Loucy (cell line): ENCODE measurements at regions not wholly inside any gene's neighbourhood (a gene's known extent, or its start where the extent isn't known, plus 50 kb on each side); places are given as distances from the start of the nearest gene placed in this dataset.

Source experiments
- H2AFZ ChIP-seq: fragments of 200-600 bp; sonication (generic); 2 replicates; pipeline ENCODE4 v1.6.0; 2016; ENCODE audit warnings: antibody characterized with exemption, mild to moderate bottlenecking, low read length, moderate library complexity
- H3F3A ChIP-seq: fragments of 200-600 bp; 2 replicates; pipeline ENCODE4 v1.6.0; 2016; ENCODE audit warnings: antibody characterized with exemption, low read depth, mild to moderate bottlenecking
- H3K27me3 ChIP-seq: fragments of 200-600 bp; sonication (generic); 2 replicates; pipeline ENCODE4 v1.6.1; 2014; ENCODE audit warnings: low read length, mild to moderate bottlenecking; ENCODE audit not compliant: insufficient read depth, poor library complexity, severe bottlenecking
- H3K36me3 ChIP-seq: fragments of 200-600 bp; sonication (generic); 2 replicates; pipeline ENCODE4 v1.6.1; 2016; ENCODE audit warnings: low read length; ENCODE audit not compliant: insufficient read depth
- H3K4me1 ChIP-seq: fragments of 200-600 bp; sonication (generic); 2 replicates; pipeline ENCODE4 v1.5.1; 2014; ENCODE audit warnings: low read length, mild to moderate bottlenecking; ENCODE audit not compliant: insufficient read depth, poor library complexity, severe bottlenecking
- H3K4me2 ChIP-seq: fragments of 200-600 bp; sonication (generic); 2 replicates; pipeline ENCODE4 v1.6.0; 2014; ENCODE audit warnings: antibody characterized with exemption, low read length, low read depth, mild to moderate bottlenecking; ENCODE audit not compliant: poor library complexity, severe bottlenecking
- H3K4me3 ChIP-seq: fragments of 200-600 bp; sonication (generic); 2 replicates; pipeline ENCODE4 v1.5.1; 2014; ENCODE audit warnings: low read length, mild to moderate bottlenecking, mixed read lengths; ENCODE audit not compliant: poor library complexity, severe bottlenecking
- H3K79me2 ChIP-seq: fragments of 200-600 bp; sonication (generic); 2 replicates; pipeline ENCODE4 v1.6.1; 2014; ENCODE audit warnings: low read length; ENCODE audit not compliant: insufficient read depth
- H3K9ac ChIP-seq: fragments of 200-600 bp; sonication (generic); 2 replicates; pipeline ENCODE4 v1.6.0; 2014; ENCODE audit warnings: mild to moderate bottlenecking, low read depth, low read length, moderate library complexity; ENCODE audit not compliant: poor library complexity, severe bottlenecking
- H3K9me2 ChIP-seq: fragments of 200-600 bp; sonication (generic); replicated peaks from 2 replicates; pipeline ENCODE4 v1.6.1; 2016; ENCODE audit warnings: low read depth, low read length, mixed read lengths
- H3K9me3 ChIP-seq: fragments of 200-600 bp; sonication (generic); 2 replicates; pipeline ENCODE4 v1.6.1; 2014; ENCODE audit warnings: mild to moderate bottlenecking, antibody characterized with exemption, low read length, low read depth; ENCODE audit not compliant: insufficient read depth
- H4K20me1 ChIP-seq: fragments of 200-600 bp; sonication (generic); 2 replicates; pipeline ENCODE4 v1.6.0; 2014; ENCODE audit warnings: antibody characterized with exemption, low read length, mild to moderate bottlenecking; ENCODE audit not compliant: insufficient read depth, poor library complexity, severe bottlenecking
- EZH2phosphoT487 ChIP-seq: fragments of 200-600 bp; IDR thresholded peaks from 2 replicates; pipeline ENCODE4 v1.6.1; 2018; ENCODE audit warnings: antibody characterized with exemption, mild to moderate bottlenecking, moderate library complexity, borderline replicate concordance
- TF ChIP-seq, protein P1 (sequence below): fragments of 200-600 bp; sonication (generic); conservative IDR thresholded peaks from 2 replicates; pipeline ENCODE4 v1.5.1; 2014; ENCODE audit warnings: mild to moderate bottlenecking, antibody characterized with exemption, low read length

DNA sequence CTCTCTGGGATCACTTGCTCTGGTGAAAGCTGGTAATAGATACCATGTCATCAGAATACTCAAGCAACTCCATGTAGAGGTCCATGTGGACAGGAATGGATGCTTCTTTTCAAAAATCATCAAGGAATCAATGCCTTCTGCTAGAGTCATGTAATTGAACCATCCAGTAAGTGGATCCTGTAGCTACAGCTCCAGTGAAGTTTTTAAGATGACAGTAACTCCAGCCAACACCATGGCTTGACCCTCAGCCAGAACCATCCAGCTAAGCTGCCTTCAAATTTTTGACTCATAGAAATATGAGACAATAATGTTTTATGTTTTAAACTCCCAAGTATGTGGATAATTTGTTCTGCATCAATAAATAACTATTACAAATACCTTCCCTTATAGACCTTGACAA, 923.7 kb downstream of the EPHA3 start:
- Histone ChIP-seq H3K27me3 (no peaks in the 10 kb centered on the region), H3K79me2 (no peaks in the 10 kb centered on the region), H2AFZ (no peak overlapping the region), H3K4me3 (no peak overlapping the region), H3K4me2 (no peak overlapping the region), H4K20me1 (no peaks in the 10 kb centered on the region), H3K4me1 (no peaks in the 10 kb centered on the region), H3K9me2 (no peaks in the 10 kb centered on the region), H3F3A (no peaks in the 10 kb centered on the region), H3K9ac (no peak overlapping the region), H3K9me3 (no peaks in the 10 kb centered on the region), H3K36me3 (no peaks in the 10 kb centered on the region)
- no peak for TF ChIP-seq EZH2phosphoT487
- TF ChIP-seq, protein P1, sequence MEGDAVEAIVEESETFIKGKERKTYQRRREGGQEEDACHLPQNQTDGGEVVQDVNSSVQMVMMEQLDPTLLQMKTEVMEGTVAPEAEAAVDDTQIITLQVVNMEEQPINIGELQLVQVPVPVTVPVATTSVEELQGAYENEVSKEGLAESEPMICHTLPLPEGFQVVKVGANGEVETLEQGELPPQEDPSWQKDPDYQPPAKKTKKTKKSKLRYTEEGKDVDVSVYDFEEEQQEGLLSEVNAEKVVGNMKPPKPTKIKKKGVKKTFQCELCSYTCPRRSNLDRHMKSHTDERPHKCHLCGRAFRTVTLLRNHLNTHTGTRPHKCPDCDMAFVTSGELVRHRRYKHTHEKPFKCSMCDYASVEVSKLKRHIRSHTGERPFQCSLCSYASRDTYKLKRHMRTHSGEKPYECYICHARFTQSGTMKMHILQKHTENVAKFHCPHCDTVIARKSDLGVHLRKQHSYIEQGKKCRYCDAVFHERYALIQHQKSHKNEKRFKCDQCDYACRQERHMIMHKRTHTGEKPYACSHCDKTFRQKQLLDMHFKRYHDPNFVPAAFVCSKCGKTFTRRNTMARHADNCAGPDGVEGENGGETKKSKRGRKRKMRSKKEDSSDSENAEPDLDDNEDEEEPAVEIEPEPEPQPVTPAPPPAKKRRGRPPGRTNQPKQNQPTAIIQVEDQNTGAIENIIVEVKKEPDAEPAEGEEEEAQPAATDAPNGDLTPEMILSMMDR: no peak

DNA sequence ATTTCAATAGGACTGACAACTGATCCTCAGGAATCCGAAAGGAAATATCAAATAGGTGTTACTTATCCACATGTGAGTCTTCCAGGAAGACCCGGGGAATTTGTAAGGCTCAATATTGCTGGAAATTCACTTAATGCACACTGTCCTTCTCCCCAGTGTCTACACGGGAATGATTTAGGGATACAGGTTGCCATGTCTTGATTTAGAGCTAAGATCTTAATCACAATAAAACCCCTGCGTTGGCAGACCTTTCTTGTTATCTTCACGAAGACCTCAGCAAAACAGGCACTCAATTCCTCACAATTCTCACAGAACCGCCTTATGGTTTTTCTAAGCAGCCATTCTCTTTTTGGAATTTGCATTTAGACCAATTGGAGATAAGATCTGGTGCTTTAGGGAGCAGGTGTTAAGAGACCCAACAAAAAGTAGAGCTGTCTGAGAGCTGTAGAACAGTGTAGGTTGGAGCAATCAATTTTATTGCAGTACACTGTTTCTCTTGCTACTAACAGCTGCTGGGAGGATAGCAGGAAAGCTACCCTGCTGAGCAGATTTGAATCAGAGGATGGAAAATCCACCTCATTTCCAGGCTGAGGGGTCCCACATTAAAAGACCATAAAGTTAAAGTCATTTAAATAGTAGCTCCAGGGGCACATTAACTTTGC, 925.7 kb downstream of the EPHA3 start:
- H3K9me2 ChIP-seq: no peaks in the 10 kb centered on the region
- H3K9me3 ChIP-seq: no peaks in the 10 kb centered on the region
- no peak for TF ChIP-seq EZH2phosphoT487
- TF ChIP-seq, protein P1: no peak
- H3K4me3 ChIP-seq: no peak overlapping the region
- no peak overlapping the region for H2AFZ ChIP-seq
- H3K27me3 ChIP-seq: no peaks in the 10 kb centered on the region
- no peaks in the 10 kb centered on the region for H3K4me1 ChIP-seq
- no peak overlapping the region for H3K4me2 ChIP-seq
- no peak overlapping the region for H3K9ac ChIP-seq
- H4K20me1 ChIP-seq: no peaks in the 10 kb centered on the region
- H3K79me2 ChIP-seq: no peaks in the 10 kb centered on the region
- H3K36me3 ChIP-seq: no peaks in the 10 kb centered on the region
- H3F3A ChIP-seq: no peaks in the 10 kb centered on the region

DNA sequence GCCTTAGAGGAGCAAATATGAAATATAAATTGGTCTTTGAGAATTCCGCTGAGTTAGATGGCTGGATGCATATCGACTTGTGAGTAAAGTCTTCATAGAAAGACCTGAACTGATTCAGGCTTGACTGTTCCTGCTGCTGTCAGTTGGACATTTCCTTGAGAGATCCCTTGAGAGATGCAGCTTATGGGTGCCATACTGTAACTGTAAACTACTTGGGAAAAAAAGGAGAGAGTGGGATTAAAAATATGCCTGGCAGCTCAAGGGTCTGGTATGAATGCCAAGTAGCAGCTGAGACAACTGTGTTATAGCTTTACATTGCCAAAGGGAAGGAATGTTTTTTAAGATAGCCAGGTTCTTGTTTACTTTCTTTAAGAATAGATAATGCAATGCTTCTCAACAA, 926.6 kb downstream of the EPHA3 start:
- no peak for TF ChIP-seq EZH2phosphoT487
- TF ChIP-seq, protein P1: no peak
- Histone ChIP-seq H3K4me3 (no peak overlapping the region), H4K20me1 (no peaks in the 10 kb centered on the region), H3K9ac (no peak overlapping the region), H3K9me3 (no peaks in the 10 kb centered on the region), H3K79me2 (no peaks in the 10 kb centered on the region), H3K27me3 (no peaks in the 10 kb centered on the region), H3K9me2 (no peaks in the 10 kb centered on the region), H2AFZ (no peak overlapping the region), H3K36me3 (no peaks in the 10 kb centered on the region), H3F3A (no peaks in the 10 kb centered on the region), H3K4me2 (no peak overlapping the region), H3K4me1 (no peaks in the 10 kb centered on the region)
